GM23338 (cell line): ENCODE measurements at regions not wholly inside any gene's neighbourhood (a gene's known extent, or its start where the extent isn't known, plus 50 kb on each side); places are given as distances from the start of the nearest gene placed in this dataset.

Experiments used
- ATAC-seq: fragments of 200-7000 bp; cut with Tn5 transposase; 3 replicates; pipeline ENCODE4 v1.9.1; 2020
- DNase-seq: peaks from one replicate; pipeline ENCODE4 v3.0.0-alpha.2; 2015; ENCODE audit warnings: low spot score
- H2AFZ ChIP-seq: fragments of 200-600 bp; sonication (generic); 2 replicates; pipeline ENCODE4 v1.8.0; 2016; ENCODE audit warnings: antibody characterized with exemption, mild to moderate bottlenecking, moderate library complexity
- H3F3A ChIP-seq: fragments of 200-600 bp; sonication (generic); replicated peaks from 2 replicates; pipeline ENCODE4 v1.8.0; 2017; ENCODE audit warnings: antibody characterized with exemption, mixed run types, low read depth
- H3K27ac ChIP-seq: fragments of 200-600 bp; sonication (generic); 2 replicates; pipeline ENCODE4 v1.6.1; 2016; ENCODE audit warnings: low read depth
- H3K27me3 ChIP-seq: fragments of 200-600 bp; sonication (generic); 2 replicates; pipeline ENCODE4 v1.8.0; 2016; ENCODE audit warnings: mild to moderate bottlenecking, mixed run types, moderate library complexity; ENCODE audit not compliant: insufficient read depth
- H3K36me3 ChIP-seq: fragments of 200-600 bp; sonication (generic); 2 replicates; pipeline ENCODE4 v1.8.0; 2016; ENCODE audit warnings: mild to moderate bottlenecking; ENCODE audit not compliant: insufficient read depth
- H3K4me1 ChIP-seq: fragments of 200-600 bp; sonication (generic); 2 replicates; pipeline ENCODE4 v1.8.0; 2016; ENCODE audit warnings: mild to moderate bottlenecking, moderate library complexity; ENCODE audit not compliant: insufficient read depth
- H3K4me2 ChIP-seq: fragments of 200-600 bp; sonication (generic); 2 replicates; pipeline ENCODE4 v1.7.1; 2017; ENCODE audit warnings: mixed run types
- H3K4me3 ChIP-seq: fragments of 200-600 bp; sonication (generic); 2 replicates; pipeline ENCODE4 v1.6.1; 2016; ENCODE audit warnings: mixed run types
- H3K79me2 ChIP-seq: fragments of 200-600 bp; sonication (generic); replicated peaks from 2 replicates; pipeline ENCODE4 v1.8.0; 2017; ENCODE audit warnings: mild to moderate bottlenecking; ENCODE audit not compliant: insufficient read depth
- H3K9me2 ChIP-seq: fragments of 200-600 bp; sonication (generic); 2 replicates; pipeline ENCODE4 v1.8.0; 2017; ENCODE audit not compliant: insufficient read depth
- H4K20me1 ChIP-seq: fragments of 200-600 bp; sonication (generic); replicated peaks from 2 replicates; pipeline ENCODE4 v1.8.0; 2017; ENCODE audit warnings: mild to moderate bottlenecking; ENCODE audit not compliant: insufficient read depth
- H3K27ac Mint-ChIP-seq: 2 replicates; pipeline ENCODE4 v1.8.0; 2020; ENCODE audit warnings: inconsistent platforms, mild to moderate bottlenecking, moderate library complexity, mixed read lengths
- H3K27me3 Mint-ChIP-seq: 3 replicates; pipeline ENCODE4 v1.8.0; 2022; ENCODE audit warnings: low read depth, mild to moderate bottlenecking, moderate library complexity, mixed read lengths, inconsistent platforms; ENCODE audit not compliant: insufficient read depth, poor library complexity
- H3K36me3 Mint-ChIP-seq: 3 replicates; pipeline ENCODE4 v1.8.0; 2021; ENCODE audit warnings: low read depth, mild to moderate bottlenecking, inconsistent platforms, moderate library complexity, mixed read lengths
- H3K4me1 Mint-ChIP-seq: 3 replicates; pipeline ENCODE4 v1.8.0; 2020; ENCODE audit warnings: mild to moderate bottlenecking, inconsistent platforms, mixed read lengths
- H3K4me3 Mint-ChIP-seq: 3 replicates; pipeline ENCODE4 v1.8.0; 2021; ENCODE audit warnings: moderate library complexity, mild to moderate bottlenecking, inconsistent platforms, mixed read lengths
- H3K9me3 Mint-ChIP-seq: 3 replicates; pipeline ENCODE4 v1.8.0; 2020; ENCODE audit warnings: moderate library complexity, mild to moderate bottlenecking, inconsistent platforms, mixed read lengths
- CREB1 ChIP-seq: fragments of 250-450 bp; sonication (Bioruptor Pico); IDR thresholded peaks from 2 replicates; pipeline ENCODE4 v1.5.0; 2020; ENCODE audit warnings: low read depth, mild to moderate bottlenecking, moderate library complexity
- EZH2phosphoT487 ChIP-seq: fragments of 200-600 bp; sonication (generic); IDR thresholded peaks from one replicate; pipeline ENCODE4 v1.8.1; 2018; ENCODE audit warnings: antibody characterized with exemption; ENCODE audit not compliant: unreplicated experiment
- JUNB ChIP-seq: IDR thresholded peaks from one replicate; pipeline ENCODE4 v1.6.1; 2016; ENCODE audit warnings: antibody characterized with exemption; ENCODE audit not compliant: unreplicated experiment
- NANOG ChIP-seq: IDR thresholded peaks from 2 replicates; pipeline ENCODE4 v1.6.1; 2016; ENCODE audit warnings: antibody characterized with exemption, borderline replicate concordance
- ZNF114 ChIP-seq: fragments of 250-450 bp; sonication (Bioruptor Pico); IDR thresholded peaks from 2 replicates; pipeline ENCODE4 v1.5.0; 2020; ENCODE audit warnings: mild to moderate bottlenecking, moderate library complexity
- ZNF331 ChIP-seq: fragments of 250-450 bp; sonication (Bioruptor Pico); IDR thresholded peaks from 2 replicates; pipeline ENCODE4 v1.5.0; 2020; ENCODE audit warnings: low read depth, mild to moderate bottlenecking, moderate library complexity
- TF ChIP-seq, protein P1 (sequence below), 2 experiments: fragments of 200-600 bp in 1 of 2; sonication (generic) in 1 of 2; conservative IDR thresholded peaks; 2 replicates each; pipeline versions ENCODE4 v1.5.1 to v1.6.1; 2016 to 2017; ENCODE audit warnings: antibody characterized with exemption in 2 of 2, low read depth in 2 of 2, mild to moderate bottlenecking in 2 of 2, moderate library complexity in 1 of 2
- TF ChIP-seq, protein P2 (sequence below): IDR thresholded peaks from one replicate; pipeline ENCODE4 v1.6.1; 2018; ENCODE audit warnings: antibody characterized with exemption; ENCODE audit not compliant: unreplicated experiment
- TF ChIP-seq, protein P3 (sequence below): fragments of 250-450 bp; sonication (Bioruptor Pico); IDR thresholded peaks from 2 replicates; pipeline ENCODE4 v1.5.0; 2020; ENCODE audit warnings: mild to moderate bottlenecking, moderate library complexity
- TF ChIP-seq, protein P4 (sequence below): IDR thresholded peaks from 2 replicates; pipeline ENCODE4 v1.6.1; 2016; ENCODE audit warnings: antibody characterized with exemption

DNA sequence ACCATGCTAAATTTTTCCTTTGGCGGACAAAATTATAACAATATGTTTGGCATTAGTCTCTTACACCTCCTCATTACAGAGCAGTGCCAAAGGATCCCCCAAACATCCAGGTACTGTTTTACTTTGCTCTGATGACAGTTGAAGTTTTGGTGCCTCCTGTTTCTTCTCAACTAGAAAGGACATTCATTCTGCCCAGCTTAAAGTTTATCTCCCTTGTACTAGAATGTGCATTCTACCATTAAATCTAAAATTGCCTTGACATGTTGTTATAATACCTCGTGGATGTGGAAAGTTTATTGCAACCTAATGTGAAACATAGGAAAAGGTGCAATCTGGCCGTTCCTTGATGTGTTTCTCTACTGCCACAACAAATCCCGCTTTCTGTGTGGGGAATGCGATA lies 173.4 kb downstream of the KITLG start:
- no peak for ATAC-seq
- no peaks in the 10 kb centered on the region for H3K79me2 ChIP-seq
- Mint-ChIP-seq H3K27ac (no peak overlapping the region), H3K36me3 (no peaks in the 10 kb centered on the region), H3K27me3 (no peaks in the 10 kb centered on the region), H3K4me1 (peaks cover 10% of the 10 kb centered on the region; the same call in 2 of the 3 replicates), H3K4me3 (no peak overlapping the region), H3K9me3 (no peaks in the 10 kb centered on the region)
- no peak overlapping the region for H3K4me3 ChIP-seq
- H3K27me3 ChIP-seq: no peaks in the 10 kb centered on the region
- no peak overlapping the region for H3K27ac ChIP-seq
- H3K9me2 ChIP-seq: no peaks in the 10 kb centered on the region
- no peaks in the 10 kb centered on the region for H3F3A ChIP-seq
- H4K20me1 ChIP-seq: no peaks in the 10 kb centered on the region
- no peak overlapping the region for H3K4me2 ChIP-seq
- peaks cover 5% of the 10 kb centered on the region; the same call in 1 of the 2 replicates for H3K4me1 ChIP-seq
- DNase-seq: no peak
- H2AFZ ChIP-seq: no peak overlapping the region
- TF ChIP-seq CREB1 (CRISPR knock-in tag) (no peak), JUNB (no peak), ZNF114 (CRISPR knock-in tag) (no peak), ZNF331 (CRISPR knock-in tag) (no peak), NANOG (no peak), EZH2phosphoT487 (no peak)
- TF ChIP-seq, protein P1, sequence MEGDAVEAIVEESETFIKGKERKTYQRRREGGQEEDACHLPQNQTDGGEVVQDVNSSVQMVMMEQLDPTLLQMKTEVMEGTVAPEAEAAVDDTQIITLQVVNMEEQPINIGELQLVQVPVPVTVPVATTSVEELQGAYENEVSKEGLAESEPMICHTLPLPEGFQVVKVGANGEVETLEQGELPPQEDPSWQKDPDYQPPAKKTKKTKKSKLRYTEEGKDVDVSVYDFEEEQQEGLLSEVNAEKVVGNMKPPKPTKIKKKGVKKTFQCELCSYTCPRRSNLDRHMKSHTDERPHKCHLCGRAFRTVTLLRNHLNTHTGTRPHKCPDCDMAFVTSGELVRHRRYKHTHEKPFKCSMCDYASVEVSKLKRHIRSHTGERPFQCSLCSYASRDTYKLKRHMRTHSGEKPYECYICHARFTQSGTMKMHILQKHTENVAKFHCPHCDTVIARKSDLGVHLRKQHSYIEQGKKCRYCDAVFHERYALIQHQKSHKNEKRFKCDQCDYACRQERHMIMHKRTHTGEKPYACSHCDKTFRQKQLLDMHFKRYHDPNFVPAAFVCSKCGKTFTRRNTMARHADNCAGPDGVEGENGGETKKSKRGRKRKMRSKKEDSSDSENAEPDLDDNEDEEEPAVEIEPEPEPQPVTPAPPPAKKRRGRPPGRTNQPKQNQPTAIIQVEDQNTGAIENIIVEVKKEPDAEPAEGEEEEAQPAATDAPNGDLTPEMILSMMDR (conservative IDR thresholded peaks at IDR 0.05; ENCODE audit: low read depth in 2 of 2): no peak
- TF ChIP-seq, protein P2, sequence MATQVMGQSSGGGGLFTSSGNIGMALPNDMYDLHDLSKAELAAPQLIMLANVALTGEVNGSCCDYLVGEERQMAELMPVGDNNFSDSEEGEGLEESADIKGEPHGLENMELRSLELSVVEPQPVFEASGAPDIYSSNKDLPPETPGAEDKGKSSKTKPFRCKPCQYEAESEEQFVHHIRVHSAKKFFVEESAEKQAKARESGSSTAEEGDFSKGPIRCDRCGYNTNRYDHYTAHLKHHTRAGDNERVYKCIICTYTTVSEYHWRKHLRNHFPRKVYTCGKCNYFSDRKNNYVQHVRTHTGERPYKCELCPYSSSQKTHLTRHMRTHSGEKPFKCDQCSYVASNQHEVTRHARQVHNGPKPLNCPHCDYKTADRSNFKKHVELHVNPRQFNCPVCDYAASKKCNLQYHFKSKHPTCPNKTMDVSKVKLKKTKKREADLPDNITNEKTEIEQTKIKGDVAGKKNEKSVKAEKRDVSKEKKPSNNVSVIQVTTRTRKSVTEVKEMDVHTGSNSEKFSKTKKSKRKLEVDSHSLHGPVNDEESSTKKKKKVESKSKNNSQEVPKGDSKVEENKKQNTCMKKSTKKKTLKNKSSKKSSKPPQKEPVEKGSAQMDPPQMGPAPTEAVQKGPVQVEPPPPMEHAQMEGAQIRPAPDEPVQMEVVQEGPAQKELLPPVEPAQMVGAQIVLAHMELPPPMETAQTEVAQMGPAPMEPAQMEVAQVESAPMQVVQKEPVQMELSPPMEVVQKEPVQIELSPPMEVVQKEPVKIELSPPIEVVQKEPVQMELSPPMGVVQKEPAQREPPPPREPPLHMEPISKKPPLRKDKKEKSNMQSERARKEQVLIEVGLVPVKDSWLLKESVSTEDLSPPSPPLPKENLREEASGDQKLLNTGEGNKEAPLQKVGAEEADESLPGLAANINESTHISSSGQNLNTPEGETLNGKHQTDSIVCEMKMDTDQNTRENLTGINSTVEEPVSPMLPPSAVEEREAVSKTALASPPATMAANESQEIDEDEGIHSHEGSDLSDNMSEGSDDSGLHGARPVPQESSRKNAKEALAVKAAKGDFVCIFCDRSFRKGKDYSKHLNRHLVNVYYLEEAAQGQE: no peak
- TF ChIP-seq, protein P3, sequence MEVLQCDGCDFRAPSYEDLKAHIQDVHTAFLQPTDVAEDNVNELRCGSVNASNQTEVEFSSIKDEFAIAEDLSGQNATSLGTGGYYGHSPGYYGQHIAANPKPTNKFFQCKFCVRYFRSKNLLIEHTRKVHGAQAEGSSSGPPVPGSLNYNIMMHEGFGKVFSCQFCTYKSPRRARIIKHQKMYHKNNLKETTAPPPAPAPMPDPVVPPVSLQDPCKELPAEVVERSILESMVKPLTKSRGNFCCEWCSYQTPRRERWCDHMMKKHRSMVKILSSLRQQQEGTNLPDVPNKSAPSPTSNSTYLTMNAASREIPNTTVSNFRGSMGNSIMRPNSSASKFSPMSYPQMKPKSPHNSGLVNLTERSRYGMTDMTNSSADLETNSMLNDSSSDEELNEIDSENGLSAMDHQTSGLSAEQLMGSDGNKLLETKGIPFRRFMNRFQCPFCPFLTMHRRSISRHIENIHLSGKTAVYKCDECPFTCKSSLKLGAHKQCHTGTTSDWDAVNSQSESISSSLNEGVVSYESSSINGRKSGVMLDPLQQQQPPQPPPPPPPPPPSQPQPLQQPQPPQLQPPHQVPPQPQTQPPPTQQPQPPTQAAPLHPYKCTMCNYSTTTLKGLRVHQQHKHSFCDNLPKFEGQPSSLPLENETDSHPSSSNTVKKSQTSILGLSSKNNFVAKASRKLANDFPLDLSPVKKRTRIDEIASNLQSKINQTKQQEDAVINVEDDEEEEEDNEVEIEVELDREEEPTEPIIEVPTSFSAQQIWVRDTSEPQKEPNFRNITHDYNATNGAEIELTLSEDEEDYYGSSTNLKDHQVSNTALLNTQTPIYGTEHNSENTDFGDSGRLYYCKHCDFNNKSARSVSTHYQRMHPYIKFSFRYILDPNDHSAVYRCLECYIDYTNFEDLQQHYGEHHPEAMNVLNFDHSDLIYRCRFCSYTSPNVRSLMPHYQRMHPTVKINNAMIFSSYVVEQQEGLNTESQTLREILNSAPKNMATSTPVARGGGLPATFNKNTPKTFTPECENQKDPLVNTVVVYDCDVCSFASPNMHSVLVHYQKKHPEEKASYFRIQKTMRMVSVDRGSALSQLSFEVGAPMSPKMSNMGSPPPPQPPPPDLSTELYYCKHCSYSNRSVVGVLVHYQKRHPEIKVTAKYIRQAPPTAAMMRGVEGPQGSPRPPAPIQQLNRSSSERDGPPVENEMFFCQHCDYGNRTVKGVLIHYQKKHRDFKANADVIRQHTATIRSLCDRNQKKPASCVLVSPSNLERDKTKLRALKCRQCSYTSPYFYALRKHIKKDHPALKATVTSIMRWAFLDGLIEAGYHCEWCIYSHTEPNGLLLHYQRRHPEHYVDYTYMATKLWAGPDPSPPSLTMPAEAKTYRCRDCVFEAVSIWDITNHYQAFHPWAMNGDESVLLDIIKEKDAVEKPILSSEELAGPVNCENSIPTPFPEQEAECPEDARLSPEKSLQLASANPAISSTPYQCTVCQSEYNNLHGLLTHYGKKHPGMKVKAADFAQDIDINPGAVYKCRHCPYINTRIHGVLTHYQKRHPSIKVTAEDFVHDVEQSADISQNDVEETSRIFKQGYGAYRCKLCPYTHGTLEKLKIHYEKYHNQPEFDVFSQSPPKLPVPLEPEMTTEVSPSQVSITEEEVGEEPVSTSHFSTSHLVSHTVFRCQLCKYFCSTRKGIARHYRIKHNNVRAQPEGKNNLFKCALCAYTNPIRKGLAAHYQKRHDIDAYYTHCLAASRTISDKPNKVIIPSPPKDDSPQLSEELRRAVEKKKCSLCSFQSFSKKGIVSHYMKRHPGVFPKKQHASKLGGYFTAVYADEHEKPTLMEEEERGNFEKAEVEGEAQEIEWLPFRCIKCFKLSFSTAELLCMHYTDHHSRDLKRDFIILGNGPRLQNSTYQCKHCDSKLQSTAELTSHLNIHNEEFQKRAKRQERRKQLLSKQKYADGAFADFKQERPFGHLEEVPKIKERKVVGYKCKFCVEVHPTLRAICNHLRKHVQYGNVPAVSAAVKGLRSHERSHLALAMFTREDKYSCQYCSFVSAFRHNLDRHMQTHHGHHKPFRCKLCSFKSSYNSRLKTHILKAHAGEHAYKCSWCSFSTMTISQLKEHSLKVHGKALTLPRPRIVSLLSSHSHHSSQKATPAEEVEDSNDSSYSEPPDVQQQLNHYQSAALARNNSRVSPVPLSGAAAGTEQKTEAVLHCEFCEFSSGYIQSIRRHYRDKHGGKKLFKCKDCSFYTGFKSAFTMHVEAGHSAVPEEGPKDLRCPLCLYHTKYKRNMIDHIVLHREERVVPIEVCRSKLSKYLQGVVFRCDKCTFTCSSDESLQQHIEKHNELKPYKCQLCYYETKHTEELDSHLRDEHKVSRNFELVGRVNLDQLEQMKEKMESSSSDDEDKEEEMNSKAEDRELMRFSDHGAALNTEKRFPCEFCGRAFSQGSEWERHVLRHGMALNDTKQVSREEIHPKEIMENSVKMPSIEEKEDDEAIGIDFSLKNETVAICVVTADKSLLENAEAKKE (CRISPR knock-in tag): no peak
- TF ChIP-seq, protein P4, sequence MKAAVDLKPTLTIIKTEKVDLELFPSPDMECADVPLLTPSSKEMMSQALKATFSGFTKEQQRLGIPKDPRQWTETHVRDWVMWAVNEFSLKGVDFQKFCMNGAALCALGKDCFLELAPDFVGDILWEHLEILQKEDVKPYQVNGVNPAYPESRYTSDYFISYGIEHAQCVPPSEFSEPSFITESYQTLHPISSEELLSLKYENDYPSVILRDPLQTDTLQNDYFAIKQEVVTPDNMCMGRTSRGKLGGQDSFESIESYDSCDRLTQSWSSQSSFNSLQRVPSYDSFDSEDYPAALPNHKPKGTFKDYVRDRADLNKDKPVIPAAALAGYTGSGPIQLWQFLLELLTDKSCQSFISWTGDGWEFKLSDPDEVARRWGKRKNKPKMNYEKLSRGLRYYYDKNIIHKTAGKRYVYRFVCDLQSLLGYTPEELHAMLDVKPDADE: no peak
- H3K36me3 ChIP-seq: no peaks in the 10 kb centered on the region
